ENCODE measurements at regions not wholly inside any gene's neighbourhood (a gene's known extent, or its start where the extent isn't known, plus 50 kb on each side); places are given as distances from the start of the nearest gene placed in this dataset.

GRCh38 chr4:159564615-159565014 lies 461.7 kb downstream of the RAPGEF2 start:
- TF ChIP-seq CTCF (conservative IDR thresholded peaks at IDR 0.05; ENCODE audit: low read depth, low read length) (no peak), EZH2 (IDR thresholded peaks at IDR 0.05; ENCODE audit: borderline replicate concordance, low read depth, low read length, poor library complexity, severe bottlenecking) (no peak)

Measured in A673 (cell line).